Testis (tissue), 2 donors: ENCODE measurements at regions not wholly inside any gene's neighbourhood (a gene's known extent, or its start where the extent isn't known, plus 50 kb on each side); places are given as distances from the start of the nearest gene placed in this dataset.

Source experiments
- DNase-seq: peaks from one replicate; pipeline ENCODE4 v3.0.0-alpha.2; 2019
- H3K27ac ChIP-seq, 2 donors: fragments of 200-600 bp; sonication (generic); one replicate each; pipeline ENCODE4 v1.5.1; 2019
- H3K27me3 ChIP-seq: fragments of 200-600 bp; sonication (generic); one replicate; pipeline ENCODE4 v1.5.1; 2019
- H3K36me3 ChIP-seq: fragments of 200-600 bp; sonication (generic); one replicate; pipeline ENCODE4 v1.5.1; 2017; ENCODE audit warnings: low read depth; ENCODE audit errors: missing control alignments
- H3K4me1 ChIP-seq: fragments of 200-600 bp; sonication (generic); one replicate; pipeline ENCODE4 v1.5.1; 2019
- H3K4me3 ChIP-seq, 2 donors: fragments of 200-600 bp; sonication (generic); one replicate each; pipeline ENCODE4 v1.5.1; 2017 to 2019
- H3K9me3 ChIP-seq: fragments of 200-600 bp; sonication (generic); one replicate; pipeline ENCODE4 v1.5.1; 2017
- CTCF ChIP-seq, 3 experiments: fragments of 450-650 bp in 2 of 3; fragments of 200-600 bp in 1 of 3; sonication (generic) in 1 of 3; IDR thresholded peaks; one replicate each; pipeline ENCODE4 v1.5.1; 2016 to 2019; ENCODE audit warnings: antibody characterized with exemption in 3 of 3, mild to moderate bottlenecking in 2 of 3, moderate library complexity in 1 of 3
- POLR2A ChIP-seq: fragments of 450-650 bp; IDR thresholded peaks from one replicate; pipeline ENCODE4 v1.6.1; 2017; ENCODE audit warnings: antibody characterized with exemption, mild to moderate bottlenecking, moderate library complexity
- WGBS, 2 donors: methylation state at CpG; one replicate each; pipeline ENCODE4 v1.1.5; 2018; 5-methylcytosine and 5-hydroxymethylcytosine counted together
- intact Hi-C: fragments of 100-400 bp; cut with DNase I; formaldehyde crosslinking; loops from one replicate; pipeline ENCODE4 v1.15.1; 2023; ENCODE audit warnings: low total_unique reads

GRCh38 chr7:153859239-153859638 lies 193.0 kb upstream of the DPP6 start:
- intact Hi-C loops: no loop called here
- Histone ChIP-seq H3K4me1 (no peaks in the 10 kb centered on the region), H3K36me3 (no peaks in the 10 kb centered on the region), H3K9me3 (no peaks in the 10 kb centered on the region), H3K27ac (no peak overlapping the region), H3K27me3 (no peaks in the 10 kb centered on the region), H3K4me3 (no peak overlapping the region)
- DNase-seq: no peak
- TF ChIP-seq CTCF (IDR thresholded peaks at IDR 0.05): no peak
- 94% methylated on average over 6 of the region's 6 CpGs for WGBS, 2 donors

- Histone ChIP-seq H3K9me3 (no peaks in the 10 kb centered on the region), H3K27ac (peak overlapping the region; percentile 73 to 75), H3K36me3 (no peaks in the 10 kb centered on the region), H3K4me1 (no peaks in the 10 kb centered on the region), H3K27me3 (no peaks in the 10 kb centered on the region), H3K4me3 (peak overlapping the region; percentile 51 to 69)
- TF ChIP-seq POLR2A (no peak), CTCF (IDR thresholded peaks at IDR 0.05) (peak; percentile 22 to 37 (median 34))
- intact Hi-C loops: no loop called here
- 1% methylated on average over 35 to 80 of the region's 98 CpGs for WGBS, 2 donors
- peak; percentile 86 for DNase-seq
Observed at GRCh38 chr7:153886506-153887441, 165.4 kb upstream of the DPP6 start.

GRCh38 chr7:153887749-153888569 lies 164.2 kb upstream of the DPP6 start:
- 1 to 3% methylated on average over 6 to 60 of the region's 82 CpGs for WGBS, 2 donors
- TF ChIP-seq CTCF (IDR thresholded peaks at IDR 0.05) (no peak), POLR2A (no peak)
- peak; percentile 48 for DNase-seq
- H3K27me3 ChIP-seq: no peaks in the 10 kb centered on the region
- intact Hi-C loops: no loop called here
- H3K27ac ChIP-seq: peak overlapping the region; percentile 73 to 75
- peak overlapping the region; percentile 51 to 69 for H3K4me3 ChIP-seq
- H3K36me3 ChIP-seq: no peaks in the 10 kb centered on the region
- H3K4me1 ChIP-seq: no peaks in the 10 kb centered on the region
- no peaks in the 10 kb centered on the region for H3K9me3 ChIP-seq

GRCh38 chr7:153891990-153892389 lies 160.2 kb upstream of the DPP6 start:
- 76 to 87% methylated on average over 6 of the region's 6 CpGs for WGBS, 2 donors
- intact Hi-C loops: no loop called here

More at GRCh38 chr7:153891990-153892389, 160.2 kb upstream of the DPP6 start:
- no peaks in the 10 kb centered on the region for H3K27me3 ChIP-seq
- H3K4me3 ChIP-seq: no peak overlapping the region
- no peak overlapping the region for H3K27ac ChIP-seq
- H3K4me1 ChIP-seq: peaks cover 11% of the 10 kb centered on the region
- TF ChIP-seq CTCF (IDR thresholded peaks at IDR 0.05): no peak
- TF ChIP-seq POLR2A: no peak
- no peak for DNase-seq
- H3K9me3 ChIP-seq: no peaks in the 10 kb centered on the region
- no peaks in the 10 kb centered on the region for H3K36me3 ChIP-seq
